HG03378 (cell line): ENCODE measurements at regions not wholly inside any gene's neighbourhood (a gene's known extent, or its start where the extent isn't known, plus 50 kb on each side); places are given as distances from the start of the nearest gene placed in this dataset.
"Not testable (repeated sequence)": the region's sequence is repeated elsewhere in the genome, so short reads cannot be mapped to it uniquely, and the experiment has no call there.

Experiments used
- ATAC-seq: cut with Tn5 transposase; IDR thresholded peaks from one replicate; pipeline ENCODE4 v1.9.1; 2021; ENCODE audit warnings: mild to moderate bottlenecking, moderate library complexity; ENCODE audit not compliant: unreplicated experiment

DNA sequence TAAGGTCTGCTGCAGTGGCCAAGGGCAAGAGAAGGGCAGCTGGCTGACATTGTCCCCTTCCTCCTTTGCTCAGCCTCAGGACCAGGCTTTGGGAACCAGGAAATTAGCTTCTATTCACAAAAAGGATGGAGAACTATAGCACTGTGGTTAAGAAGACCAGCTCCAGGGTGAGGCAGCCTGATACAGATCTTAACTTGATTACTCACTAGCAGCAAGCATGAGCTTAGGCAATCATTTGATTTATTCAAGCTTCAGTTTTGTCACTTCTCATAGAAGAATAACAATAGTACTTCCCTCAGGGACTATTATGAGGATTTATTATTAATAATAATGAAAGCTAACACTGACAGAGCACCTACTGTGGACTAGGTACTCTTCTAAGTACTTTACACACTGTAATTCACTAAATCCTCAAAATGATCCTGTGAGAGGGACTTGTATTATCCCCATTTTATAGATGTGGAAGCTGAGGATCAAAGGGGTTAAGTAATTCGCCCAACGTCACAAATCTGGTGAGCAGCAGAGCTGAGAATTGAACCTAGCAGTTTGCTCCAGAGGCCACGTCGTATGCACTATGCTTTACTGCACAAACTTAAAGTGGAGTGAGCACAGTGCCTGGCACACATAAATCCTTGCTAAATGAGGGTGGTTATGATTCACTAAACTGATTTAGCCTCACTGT, 130.4 kb upstream of the PAK3 start:
- no peak for ATAC-seq

DNA sequence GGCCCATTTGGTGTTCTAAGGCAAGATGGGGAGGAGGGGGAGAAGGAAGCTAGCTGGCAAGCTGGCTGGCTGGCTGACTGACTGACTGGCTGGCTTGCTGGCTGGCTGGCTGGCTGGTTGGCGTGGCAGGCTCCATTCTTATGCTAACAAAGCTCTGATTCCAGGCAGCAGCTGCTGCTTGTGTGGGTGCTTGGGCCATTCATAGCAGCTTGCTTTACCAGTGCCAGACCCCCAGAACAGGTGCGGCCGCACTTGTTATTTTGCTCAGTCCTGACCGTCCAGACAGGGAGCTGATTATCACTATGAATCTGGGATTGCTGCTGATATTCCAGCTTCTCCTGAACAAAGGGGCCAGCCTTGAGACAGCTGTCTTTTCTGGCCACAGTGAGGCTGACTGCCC, 131.2 kb upstream of the PAK3 start:
- no peak for ATAC-seq

DNA sequence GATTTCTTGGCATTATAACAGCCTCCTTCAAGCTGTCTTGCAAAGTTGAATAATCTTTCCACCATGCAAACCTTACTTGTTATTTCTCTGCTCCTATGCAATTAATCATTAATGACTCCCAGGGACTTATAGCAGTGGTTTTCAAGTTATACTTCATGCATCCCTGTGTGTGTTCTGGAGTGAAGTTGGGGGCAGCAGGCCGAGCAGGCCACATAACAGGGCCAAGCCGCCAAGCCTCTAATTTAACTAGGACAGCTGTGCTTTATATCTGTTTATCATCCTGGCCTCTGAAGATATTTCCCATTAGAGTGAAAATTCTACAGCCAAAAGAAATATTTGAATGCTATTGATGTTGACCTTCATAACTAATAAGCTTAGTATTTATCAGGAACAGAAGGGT, 133.5 kb upstream of the PAK3 start:
- ATAC-seq: no peak

DNA sequence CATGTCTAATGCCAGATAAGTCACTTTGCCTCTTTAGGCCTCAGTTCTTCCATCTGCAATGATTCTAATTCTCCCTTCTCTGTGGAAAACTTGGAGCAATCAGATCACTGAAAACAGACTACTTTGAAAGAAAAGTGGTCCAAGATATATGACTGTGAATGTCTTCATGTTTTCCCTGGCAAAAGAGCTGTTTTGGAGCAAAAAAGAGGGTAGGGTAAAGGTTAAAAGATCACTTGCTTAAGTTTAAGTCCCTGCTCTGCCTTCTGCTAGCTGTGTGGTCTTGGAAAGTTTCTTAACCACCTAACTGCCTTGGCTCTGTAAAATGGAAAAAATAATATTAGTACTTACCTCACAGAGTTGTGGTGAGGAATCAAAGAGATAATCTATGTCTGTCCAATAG, 140.3 kb upstream of the PAK3 start:
- no peak for ATAC-seq

DNA sequence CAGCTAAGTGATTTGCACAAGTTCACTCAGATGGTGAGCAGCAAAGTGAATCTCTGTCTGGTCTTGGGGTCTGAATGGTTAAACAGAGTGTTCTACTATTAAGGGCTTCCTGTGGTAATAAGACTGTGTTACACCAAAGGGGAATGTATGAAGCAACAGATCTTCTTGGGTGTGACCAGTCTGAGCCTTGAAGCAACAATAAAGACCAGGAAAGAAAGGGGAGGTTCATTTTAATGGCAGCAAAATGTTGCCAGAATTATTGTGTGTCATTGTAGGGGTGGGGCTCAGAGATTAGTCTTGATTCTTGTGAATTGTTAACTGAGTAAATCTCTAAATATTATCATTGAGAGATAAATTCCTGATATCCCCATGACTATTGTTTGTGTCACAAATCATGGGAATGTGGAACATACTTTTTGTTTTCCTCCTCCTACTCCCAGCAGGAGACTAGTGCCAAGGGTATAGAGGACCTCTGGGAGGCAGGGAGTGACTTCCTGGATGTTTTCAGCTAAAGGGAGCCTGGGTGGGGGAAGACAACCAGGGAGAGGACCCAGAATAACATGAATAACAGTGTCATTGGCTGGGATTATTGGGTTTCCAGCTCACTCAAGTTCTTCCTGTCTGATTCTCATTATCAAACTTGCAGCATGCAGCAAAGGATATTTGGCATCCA, 141.4 kb upstream of the PAK3 start:
- no peak for ATAC-seq

DNA sequence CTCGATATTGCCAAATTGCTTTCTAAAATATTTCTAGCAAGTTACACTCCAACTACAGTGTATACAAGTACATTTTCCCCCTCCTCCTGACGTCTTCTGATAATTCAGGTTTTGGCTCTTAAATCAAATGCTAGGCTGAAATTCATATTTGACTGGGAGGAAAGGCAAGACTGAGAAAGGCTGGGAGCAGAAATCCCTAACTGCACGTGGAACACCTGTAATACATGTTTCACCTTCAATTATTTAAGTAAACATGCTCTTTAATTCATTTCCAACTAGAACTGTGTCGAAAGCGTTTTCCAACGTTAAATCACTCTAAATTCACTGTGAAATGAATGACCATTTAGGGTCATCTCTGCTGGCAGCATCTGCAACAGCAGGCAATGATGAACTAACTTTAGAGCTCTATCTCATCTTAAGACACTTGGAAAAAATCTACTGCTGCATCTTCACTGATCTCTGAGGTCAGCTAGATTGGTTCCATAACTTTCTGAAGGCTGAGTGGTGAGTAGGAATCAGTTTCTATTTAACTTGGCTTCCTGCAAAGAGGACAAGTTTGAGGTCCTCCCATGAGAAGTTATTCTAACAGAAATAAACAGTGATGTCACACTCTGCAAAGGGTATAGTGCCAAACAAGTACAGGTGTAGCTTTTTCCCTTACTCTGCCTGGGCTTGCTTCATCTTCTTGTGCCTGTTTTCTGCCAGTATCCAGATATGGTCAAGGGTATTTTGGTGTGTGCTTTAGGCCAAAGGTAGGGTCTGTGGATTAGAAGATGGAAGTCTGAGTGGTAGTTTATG, 144.3 kb upstream of the PAK3 start:
- ATAC-seq: no peak

DNA sequence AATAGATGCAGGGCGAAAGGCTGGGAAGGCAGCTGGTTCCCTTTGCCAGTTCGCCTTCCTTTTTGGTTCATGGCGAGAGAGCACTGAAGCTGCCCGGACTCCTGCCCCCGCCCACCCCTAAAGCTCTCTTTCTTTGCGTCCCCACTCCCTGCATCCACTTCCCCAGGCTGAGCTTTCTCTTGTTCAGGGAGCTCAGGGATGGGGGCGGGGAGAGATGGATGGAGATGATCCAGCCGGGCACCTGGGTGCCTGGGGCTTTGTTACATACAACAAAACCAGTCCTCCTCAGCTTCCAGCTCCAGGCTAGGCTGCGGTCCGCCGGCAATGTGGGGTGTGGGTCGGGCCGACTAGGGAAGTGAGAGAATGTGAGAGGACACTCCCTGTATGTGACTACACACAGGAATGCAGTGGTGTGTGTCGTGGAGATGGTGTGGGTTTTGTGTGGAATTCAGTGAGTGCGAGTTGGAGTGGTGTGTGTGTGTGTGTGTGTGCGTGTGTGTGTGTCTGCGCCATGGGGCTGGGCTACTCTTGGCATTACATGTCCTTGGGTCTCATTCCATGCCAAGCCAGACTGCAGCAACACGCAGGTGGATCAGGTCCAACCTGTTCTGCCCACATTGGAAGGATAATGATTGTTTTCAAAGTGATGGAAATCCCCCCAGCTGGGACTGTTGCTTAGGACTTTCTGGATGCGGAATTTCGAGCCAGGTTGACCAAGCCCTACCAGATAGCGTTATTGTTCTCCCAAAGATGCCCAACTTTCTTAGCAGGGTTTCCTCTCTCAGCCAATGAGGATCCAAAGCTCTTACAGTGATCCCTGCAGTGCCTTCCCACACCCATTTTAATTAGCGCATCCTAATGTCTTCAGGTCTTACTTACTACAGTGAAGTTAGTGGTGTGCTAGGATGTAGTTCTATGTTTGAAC, 149.4 kb upstream of the CHRDL1 start:
- ATAC-seq: no peak

DNA sequence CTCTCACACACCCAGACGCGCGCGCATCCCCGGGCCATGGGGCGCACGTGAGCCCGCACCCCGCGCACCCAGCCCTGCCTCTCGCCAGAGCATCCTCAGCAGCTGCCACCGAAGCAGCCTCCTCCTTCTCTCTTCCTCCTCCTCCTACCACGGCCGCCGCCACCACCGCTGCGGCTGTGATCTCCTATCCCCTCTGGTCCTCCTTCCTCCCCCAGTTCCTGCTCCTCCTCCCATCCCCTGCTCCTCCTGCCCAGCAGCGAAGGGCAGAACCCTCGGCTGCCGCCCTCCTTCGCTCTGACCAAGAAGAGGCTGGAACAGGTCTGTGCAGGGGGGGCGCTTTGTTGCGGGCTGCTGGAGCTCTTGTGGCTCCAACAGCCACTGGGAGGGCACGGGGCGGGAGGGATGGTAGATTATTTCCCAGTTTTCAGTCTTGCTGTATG, 148.7 kb upstream of the CHRDL1 start:
- no peak for ATAC-seq

DNA sequence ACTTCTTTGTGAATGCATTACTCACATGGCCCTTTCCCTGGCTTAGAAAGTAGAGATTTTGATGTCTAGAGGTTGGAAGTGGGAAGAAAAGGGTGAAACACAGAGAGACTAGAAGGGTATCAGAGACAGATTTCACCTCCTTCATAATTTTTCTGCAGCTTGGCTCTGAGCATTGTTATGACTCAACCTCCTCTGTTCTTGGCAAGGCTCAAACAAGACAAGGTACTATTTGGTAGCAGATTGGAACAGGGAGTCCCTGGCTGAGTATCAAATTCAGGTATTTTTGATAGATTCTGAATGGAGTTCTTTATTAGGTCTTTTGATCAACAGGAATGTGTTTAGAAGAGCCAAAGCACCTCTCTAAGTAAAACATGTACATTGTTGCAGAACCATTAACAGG, 146.3 kb upstream of the CHRDL1 start:
- no peak for ATAC-seq

DNA sequence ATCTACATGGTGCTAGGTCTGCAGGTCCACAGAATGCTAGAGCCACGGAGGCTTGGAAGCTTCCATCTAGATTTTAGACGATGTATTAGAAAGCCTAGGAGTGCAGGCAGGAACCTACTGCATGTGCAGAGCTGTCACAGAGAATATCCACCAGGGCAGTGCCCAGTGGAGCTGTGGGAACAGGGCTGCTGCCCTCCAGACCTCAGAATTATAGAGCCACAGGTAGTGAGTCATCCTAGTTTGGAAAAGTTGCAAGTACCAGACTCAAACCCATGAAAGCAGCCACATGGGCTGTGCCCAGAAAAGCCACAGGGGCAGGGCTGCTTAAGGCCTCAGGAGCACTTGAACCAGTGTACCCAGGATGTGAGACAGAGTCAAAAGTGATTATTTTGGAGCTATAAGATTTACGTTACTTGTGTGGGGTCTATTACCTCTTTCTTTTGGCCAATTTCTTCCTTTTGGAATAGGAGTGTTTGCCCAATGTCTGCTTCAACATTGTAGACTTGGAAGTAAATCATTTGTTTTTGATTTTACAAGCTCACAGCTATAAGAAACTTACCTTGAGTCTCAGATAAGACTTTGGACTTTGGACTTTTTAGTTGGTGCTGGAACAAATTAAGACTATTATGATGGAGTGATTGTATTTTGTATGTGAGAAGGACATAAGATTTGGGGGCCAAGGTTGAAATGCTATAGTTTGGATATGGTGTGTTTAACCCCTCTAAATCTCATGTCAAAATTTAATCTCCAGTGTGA, 143.5 kb upstream of the CHRDL1 start:
- no peak for ATAC-seq

DNA sequence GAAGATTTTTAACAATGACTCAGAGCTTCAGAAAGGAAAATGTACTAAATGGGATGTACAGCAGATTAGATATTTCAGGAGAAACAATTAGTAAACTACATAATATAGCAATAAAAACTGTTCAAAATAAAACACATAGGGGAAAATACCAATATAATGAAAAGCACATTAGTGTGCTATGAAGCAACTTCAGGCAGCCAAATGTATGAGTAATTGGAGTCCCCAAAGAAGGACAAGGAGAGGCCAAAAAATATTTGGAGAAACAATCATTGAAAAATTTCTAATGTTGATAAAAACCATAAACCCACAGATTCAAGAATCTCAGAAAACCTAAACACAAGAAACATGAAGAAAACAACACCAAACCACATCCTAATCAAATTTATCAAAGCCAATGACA, 129.3 kb upstream of the CHRDL1 start:
- ATAC-seq: no peak

DNA sequence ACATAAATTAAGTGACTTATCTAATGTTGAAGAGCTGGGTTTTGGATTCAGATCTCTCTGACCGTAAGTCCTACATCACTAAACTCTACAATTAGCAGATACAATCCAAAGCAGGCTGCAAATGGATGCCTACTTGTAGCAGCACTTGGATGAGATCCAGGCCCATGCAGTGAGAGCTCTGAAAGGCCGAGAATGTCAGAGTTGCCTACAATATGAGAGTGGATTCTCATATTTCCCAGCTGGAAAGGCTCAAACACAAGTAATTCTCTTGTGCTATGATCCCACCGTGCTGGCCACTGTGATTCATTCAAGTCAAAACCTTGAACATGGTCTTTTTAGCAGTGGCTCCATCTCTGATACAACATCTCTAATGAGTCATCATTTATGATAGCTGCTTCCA, 125.4 kb upstream of the CHRDL1 start:
- ATAC-seq: no peak

DNA sequence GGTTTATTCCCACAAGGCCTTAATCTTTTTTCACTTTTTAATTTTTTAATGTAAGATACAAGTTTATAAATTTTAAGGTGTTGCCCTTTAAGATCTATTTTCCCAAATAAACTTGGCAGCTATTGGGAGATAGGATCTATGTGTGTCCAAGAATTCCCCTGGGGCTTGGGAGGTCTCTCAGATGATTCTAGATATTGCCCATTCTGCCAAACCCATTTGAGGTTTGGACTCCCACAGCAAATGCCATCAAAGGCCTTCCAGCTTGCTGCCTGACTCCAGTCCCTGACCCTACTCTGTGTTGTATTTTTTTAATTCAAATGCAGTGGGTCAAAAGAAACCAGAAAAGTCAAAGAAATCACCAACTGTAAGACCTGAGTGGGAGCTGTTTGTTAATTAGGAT, 120.0 kb upstream of the CHRDL1 start:
- no peak for ATAC-seq

DNA sequence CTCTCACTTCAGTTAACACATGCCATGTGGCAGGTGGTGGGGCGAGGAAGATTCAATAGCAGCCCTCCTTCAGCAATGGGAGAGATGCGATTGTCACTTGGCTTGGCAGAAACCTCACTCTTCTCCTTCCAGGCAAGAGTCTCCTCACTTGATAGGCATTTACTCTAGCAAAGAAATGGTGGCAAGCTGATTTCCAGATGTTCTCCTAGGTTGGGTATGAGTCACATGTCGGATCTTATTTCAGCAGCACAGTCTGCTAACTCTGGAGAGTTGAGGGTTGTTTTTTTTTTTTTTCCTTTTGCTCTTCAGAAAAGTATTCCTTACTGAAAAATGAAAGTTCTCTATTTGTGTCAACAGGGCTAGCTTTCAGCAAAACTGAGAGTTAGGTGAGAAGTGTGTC, 119.5 kb upstream of the CHRDL1 start:
- ATAC-seq: no peak

DNA sequence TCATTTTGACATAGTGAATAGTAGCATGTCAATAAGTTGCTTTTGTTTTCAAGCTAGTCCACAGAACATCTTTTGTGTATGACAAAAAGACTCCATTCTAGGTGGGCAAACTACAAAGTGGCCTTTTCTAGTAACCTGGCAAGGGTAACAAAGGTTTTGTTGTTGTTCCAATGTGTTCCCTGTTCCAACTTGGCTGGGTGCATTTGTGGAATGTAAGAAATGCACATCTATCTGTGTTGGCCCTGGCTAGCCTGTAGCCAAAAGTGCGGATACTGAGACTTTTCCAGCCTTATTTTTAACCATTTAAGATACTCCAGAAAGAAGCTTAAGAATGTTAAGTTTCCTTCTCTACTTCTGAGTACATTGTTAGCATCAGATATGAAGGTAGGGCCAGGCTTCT, 118.7 kb upstream of the CHRDL1 start:
- no peak for ATAC-seq

DNA sequence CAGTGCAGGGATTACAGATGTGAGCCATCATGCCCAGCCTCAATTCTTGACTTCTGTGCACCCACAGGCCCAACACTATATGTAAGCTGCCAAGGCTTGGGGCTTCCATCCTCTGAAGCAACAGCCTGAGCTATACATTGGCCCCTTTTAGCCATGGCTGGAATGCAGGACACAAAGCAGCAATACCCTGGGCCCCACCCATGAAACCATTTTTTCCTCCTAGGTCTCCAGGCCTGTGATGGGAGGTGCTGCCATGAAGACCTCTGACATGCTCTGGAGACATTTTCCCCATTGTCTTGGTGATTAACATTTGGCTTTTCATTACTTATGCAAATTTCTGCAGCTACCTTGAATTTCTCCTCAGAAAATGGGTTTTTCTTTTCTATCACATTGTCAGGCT, 109.1 kb upstream of the CHRDL1 start:
- not testable (repeated sequence) for ATAC-seq

DNA sequence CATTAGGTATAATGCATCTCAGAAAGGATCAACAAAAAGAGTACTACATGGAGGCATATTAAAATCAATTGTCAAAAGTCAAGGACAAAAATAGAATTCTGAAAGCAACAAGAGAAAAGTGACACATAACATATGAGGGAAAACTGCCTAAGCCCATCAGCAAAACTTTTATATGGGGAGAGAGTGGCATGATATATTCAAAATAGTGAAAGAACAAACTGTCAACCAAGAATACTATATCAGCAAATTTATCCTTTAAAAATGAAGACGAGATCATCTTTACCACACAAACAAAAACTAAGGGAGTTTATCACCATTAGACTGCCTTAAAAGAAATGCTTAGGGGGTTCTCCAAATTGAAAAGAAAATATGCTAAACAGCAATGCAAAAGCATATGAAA, 86.4 kb upstream of the CHRDL1 start:
- no peak for ATAC-seq

DNA sequence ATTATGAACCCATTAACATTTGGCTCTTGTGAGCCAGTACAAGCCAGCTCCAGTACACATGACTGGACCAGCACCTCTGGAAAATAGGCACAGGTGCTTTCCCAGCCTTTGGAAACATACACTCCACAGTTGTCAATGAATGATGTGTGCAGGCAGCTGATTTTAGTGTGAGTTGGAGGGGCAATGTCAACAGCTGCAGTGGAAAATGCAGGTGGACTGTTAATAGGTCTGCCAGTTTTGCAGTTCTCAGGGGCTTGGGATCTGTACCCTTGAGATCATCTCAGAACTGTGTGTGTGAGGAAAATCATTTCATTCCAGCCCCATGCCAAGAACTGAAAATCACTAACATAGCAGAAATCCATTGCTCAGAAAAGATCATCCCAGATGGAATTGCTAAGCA, 81.7 kb upstream of the CHRDL1 start:
- ATAC-seq: no peak

DNA sequence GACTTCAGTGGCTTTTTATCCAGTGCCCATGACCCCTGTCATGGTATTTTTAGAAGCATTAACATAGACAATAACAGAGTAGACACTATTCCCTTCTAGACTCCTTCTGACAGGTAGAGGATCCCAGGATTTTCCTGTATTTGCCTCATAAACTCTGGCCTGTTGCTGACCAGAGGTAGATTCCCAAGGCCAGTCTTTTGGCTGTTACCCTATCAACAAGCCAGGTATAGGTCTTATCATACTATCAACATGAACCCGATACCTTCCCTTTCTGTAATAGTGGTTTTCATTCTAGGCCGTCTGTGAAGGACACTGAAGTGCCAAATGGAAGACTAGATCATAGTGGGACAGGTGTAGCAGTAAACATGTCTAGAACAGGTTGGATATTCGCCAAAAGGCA, 76.2 kb upstream of the CHRDL1 start:
- ATAC-seq: no peak

DNA sequence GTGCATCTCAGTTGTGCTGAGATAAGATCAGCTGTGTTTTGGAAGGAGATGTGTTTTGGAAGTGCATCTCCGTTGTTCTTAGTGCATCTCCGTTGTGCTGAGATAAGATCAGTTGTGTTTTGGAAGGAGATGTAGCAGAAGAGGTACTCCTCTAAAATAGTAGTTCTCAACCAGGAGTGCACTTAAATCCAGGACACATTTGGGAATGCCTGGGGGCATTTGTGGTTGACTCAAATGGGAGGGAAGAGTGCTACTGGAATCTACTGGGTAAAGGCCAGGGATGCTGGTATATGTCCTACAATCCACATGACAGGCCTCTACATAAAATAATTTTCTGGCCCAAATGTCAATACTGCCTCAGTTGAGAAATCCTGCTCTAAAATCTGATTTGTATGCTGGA, 70.8 kb upstream of the CHRDL1 start:
- no peak for ATAC-seq
